Endothelial cell of umbilical vein (primary cell): ENCODE measurements at regions not wholly inside any gene's neighbourhood (a gene's known extent, or its start where the extent isn't known, plus 50 kb on each side); places are given as distances from the start of the nearest gene placed in this dataset.

Experiments
- CTCF ChIP-seq, 2 donors: IDR thresholded peaks; 1 replicate in 1 of 2; 2 replicates in 1 of 2; pipeline ENCODE4 v1.5.1; 2011; ENCODE audit warnings: low read length in 2 of 2, mild to moderate bottlenecking in 2 of 2, moderate library complexity in 2 of 2, control low read depth in 1 of 2, inconsistent platforms in 1 of 2, low read depth in 1 of 2; ENCODE audit not compliant: insufficient read depth in 1 of 2; ENCODE audit errors: extremely low read depth in 1 of 2
- EZH2 ChIP-seq: IDR thresholded peaks from 2 replicates; pipeline ENCODE4 v1.6.1; 2012; ENCODE audit warnings: borderline replicate concordance, low read depth, mild to moderate bottlenecking, moderate library complexity, low read length, inconsistent platforms; ENCODE audit not compliant: severe bottlenecking
- POLR2A ChIP-seq: IDR thresholded peaks from 2 replicates; pipeline ENCODE4 v1.6.1; 2012; ENCODE audit warnings: low read depth, mild to moderate bottlenecking, control low read depth, low read length

- no peak for TF ChIP-seq CTCF (IDR thresholded peaks at IDR 0.05; ENCODE audit: extremely low read depth in 1 of 2, insufficient read depth in 1 of 2, low read depth in 1 of 2, low read length in 2 of 2)
- no peak for TF ChIP-seq EZH2
- TF ChIP-seq POLR2A = no peak
These were observed 375.5 kb upstream of the IGFBP3 start for GRCh38 chr7:46296526-46296925.
